A549 (cell line): ENCODE measurements at regions not wholly inside any gene's neighbourhood (a gene's known extent, or its start where the extent isn't known, plus 50 kb on each side); places are given as distances from the start of the nearest gene placed in this dataset.

Experiments
- ATAC-seq, 2 experiments: fragments of 200-7000 bp in 1 of 2; fragments of >200 bp in 1 of 2; cut with Nextera tagmentation in 1 of 2; cut with Tn5 transposase in 1 of 2; 3 replicates each; pipeline versions ENCODE4 v1.8.0 to v1.9.1; 2018 to 2020; ENCODE audit warnings: mild to moderate bottlenecking in 1 of 2, moderate library complexity in 1 of 2
- CTCF ChIA-PET: fragments of 300-600 bp; sonication (Branson Sonifier 250); formaldehyde crosslinking; extraction: SDS; loops from one replicate; lab custom pipeline; 2021; ENCODE audit warnings: antibody characterized with exemption, inconsistent platforms; lab: Yijun Ruan, JAX
- POLR2A ChIA-PET: fragments of 350-600 bp; formaldehyde crosslinking; extraction: SDS; loops from one replicate; lab custom pipeline; 2021; ENCODE audit warnings: antibody characterized with exemption, inconsistent platforms; lab: Yijun Ruan, JAX
- DNase-seq, 2 experiments: peaks; one replicate each; pipeline versions ENCODE4 v3.0.0 to v3.0.0-alpha.2; 2011 to 2016; ENCODE audit warnings: low read depth in 1 of 2, low spot score in 1 of 2
- FAIRE-seq: peaks from 2 replicates; lab custom pipeline; 2011; peaks lifted over from hg19 to GRCh38; lab: Jason Lieb, UNC
- H3K27ac ChIP-seq, 2 experiments: fragments of >200 bp; sonication (Bioruptor Twin); formaldehyde crosslinking; 3 replicates each; pipeline ENCODE4 v1.5.1; 2016 to 2017
- H3K4me1 ChIP-seq: fragments of >200 bp; sonication (Bioruptor Twin); formaldehyde crosslinking; 3 replicates; pipeline ENCODE4 v1.6.1; 2016
- H3K4me2 ChIP-seq: fragments of >200 bp; sonication (Bioruptor Twin); formaldehyde crosslinking; 3 replicates; pipeline ENCODE4 v1.6.1; 2016
- H3K4me3 ChIP-seq: fragments of >200 bp; sonication (Bioruptor Twin); formaldehyde crosslinking; 3 replicates; pipeline ENCODE4 v1.5.1; 2016
- H3K9me3 ChIP-seq: fragments of >200 bp; sonication (Bioruptor Twin); formaldehyde crosslinking; 3 replicates; pipeline ENCODE4 v1.6.1; 2016
- BCL3 ChIP-seq: fragments of >200 bp; sonication (Bioruptor Twin); formaldehyde crosslinking; IDR thresholded peaks from 3 replicates; pipeline ENCODE4 v1.6.1; 2016
- CBX2 ChIP-seq: fragments of 200-600 bp; sonication (generic); IDR thresholded peaks from 2 replicates; pipeline ENCODE4 v1.6.1; 2016; ENCODE audit warnings: low read depth, mild to moderate bottlenecking, borderline replicate concordance
- CEBPB ChIP-seq, 2 experiments: fragments of >200 bp in 1 of 2; sonication (Bioruptor Twin) in 1 of 2; formaldehyde crosslinking in 1 of 2; IDR thresholded peaks; 2 replicates each; pipeline ENCODE4 v1.6.1; 2012 to 2016
- CHD2 ChIP-seq: fragments of 150-350 bp; IDR thresholded peaks from 2 replicates; pipeline ENCODE4 v1.6.1; 2014; ENCODE audit warnings: low read length; ENCODE audit not compliant: partially characterized antibody
- CTCF ChIP-seq: fragments of >200 bp; sonication (Bioruptor Twin); formaldehyde crosslinking; IDR thresholded peaks from 3 replicates; pipeline ENCODE4 v1.5.1; 2016
- EHMT2 ChIP-seq: fragments of 200-600 bp; sonication (generic); IDR thresholded peaks from 2 replicates; pipeline ENCODE4 v1.6.1; 2016; ENCODE audit warnings: antibody characterized with exemption, low read depth, mild to moderate bottlenecking, moderate library complexity
- EP300 ChIP-seq, 2 experiments: fragments of >200 bp; sonication (Bioruptor Twin); formaldehyde crosslinking; IDR thresholded peaks; 2 replicates in 1 of 2; 3 replicates in 1 of 2; pipeline ENCODE4 v1.6.1; 2016 to 2017
- ESRRA ChIP-seq: fragments of 150-350 bp; IDR thresholded peaks from 2 replicates; pipeline ENCODE4 v1.6.1; 2014; ENCODE audit warnings: mild to moderate bottlenecking, low read length, borderline replicate concordance
- FOSB ChIP-seq: fragments of 250-450 bp; sonication (Bioruptor Pico); IDR thresholded peaks from 2 replicates; pipeline ENCODE4 v1.5.0; 2020; ENCODE audit warnings: mild to moderate bottlenecking, moderate library complexity
- FOSL2 ChIP-seq, 2 experiments: fragments of 450-650 bp in 1 of 2; fragments of >200 bp in 1 of 2; sonication (Bioruptor Twin) in 1 of 2; formaldehyde crosslinking; IDR thresholded peaks; 2 replicates each; pipeline versions ENCODE4 v1.5.0 to v1.6.1; 2016 to 2020; ENCODE audit warnings: mild to moderate bottlenecking in 1 of 2, moderate library complexity in 1 of 2
- FOXS1 ChIP-seq: fragments of 250-450 bp; sonication (Bioruptor Pico); IDR thresholded peaks from 2 replicates; pipeline ENCODE4 v1.5.0; 2020; ENCODE audit warnings: mild to moderate bottlenecking, moderate library complexity
- HDAC2 ChIP-seq: fragments of 200-600 bp; sonication (generic); IDR thresholded peaks from 2 replicates; pipeline ENCODE4 v1.6.1; 2016
- HEYL ChIP-seq: fragments of 250-450 bp; sonication (Bioruptor Pico); IDR thresholded peaks from 2 replicates; pipeline ENCODE4 v1.8.0; 2021; ENCODE audit warnings: mild to moderate bottlenecking, moderate library complexity
- HOXA7 ChIP-seq: fragments of 250-450 bp; sonication (Bioruptor Pico); IDR thresholded peaks from 2 replicates; pipeline ENCODE4 v1.5.0; 2020; ENCODE audit warnings: mild to moderate bottlenecking, moderate library complexity
- JUN ChIP-seq, 2 experiments: fragments of >200 bp; sonication (Bioruptor Twin); formaldehyde crosslinking; IDR thresholded peaks; 2 replicates in 1 of 2; 3 replicates in 1 of 2; pipeline ENCODE4 v1.6.1; 2016 to 2017
- MYC ChIP-seq: IDR thresholded peaks from 2 replicates; pipeline ENCODE4 v1.6.1; 2012; ENCODE audit warnings: mild to moderate bottlenecking, inconsistent platforms, low read length, improper control_type of control experiment, borderline replicate concordance
- RAD21 ChIP-seq, 2 experiments: fragments of >200 bp in 1 of 2; sonication (Bioruptor Twin) in 1 of 2; formaldehyde crosslinking in 1 of 2; IDR thresholded peaks in 1 of 2; conservative IDR thresholded peaks in 1 of 2; 2 replicates in 1 of 2; 3 replicates in 1 of 2; pipeline ENCODE4 v1.6.1; 2012 to 2018; ENCODE audit warnings: inconsistent platforms in 1 of 2
- SMC3 ChIP-seq: fragments of >200 bp; sonication (Bioruptor Twin); formaldehyde crosslinking; IDR thresholded peaks from 3 replicates; pipeline ENCODE4 v1.6.1; 2018; ENCODE audit warnings: inconsistent platforms
- TP53 ChIP-seq: fragments of 250-450 bp; sonication (Bioruptor Pico); IDR thresholded peaks from 2 replicates; pipeline ENCODE4 v1.5.0; 2021; ENCODE audit warnings: mild to moderate bottlenecking, moderate library complexity
- WGBS: methylation state at CpG from one replicate; pipeline ENCODE4 v1.1.6; 2017; ENCODE audit errors: missing lambda C conversion rate; 5-methylcytosine and 5-hydroxymethylcytosine counted together
- TF ChIP-seq, protein P1 (sequence below): IDR thresholded peaks from 2 replicates; pipeline ENCODE4 v1.6.1; 2012
- TF ChIP-seq, protein P2 (sequence below): fragments of 250-450 bp; sonication (Bioruptor Pico); IDR thresholded peaks from 2 replicates; pipeline ENCODE4 v1.5.0; 2021; ENCODE audit warnings: mild to moderate bottlenecking, moderate library complexity, borderline replicate concordance

- 26% methylated on average over 1 of the region's 1 CpG for WGBS
- 0 out of 3 replicates have a peak, but pooled peaks cover 4% of the 10 kb centered on the region for H3K9me3 ChIP-seq
- no peak overlapping the region for H3K4me3 ChIP-seq
- no peaks in the 10 kb centered on the region for H3K4me1 ChIP-seq
- ATAC-seq (no peak), FAIRE-seq (no peak), DNase-seq (no peak)
- CTCF ChIA-PET, result no interaction called here
- POLR2A ChIA-PET, result no interaction called here
- H3K4me2 ChIP-seq, result no peak overlapping the region
- no peak for TF ChIP-seq EP300 (IDR thresholded peaks at IDR 0.05)
- no peak for TF ChIP-seq FOXS1 (CRISPR knock-in tag)
- TF ChIP-seq TP53, result no peak
- no peak for TF ChIP-seq CBX2
- TF ChIP-seq HEYL (CRISPR knock-in tag), result no peak
- no peak for TF ChIP-seq EHMT2
- TF ChIP-seq JUN (IDR thresholded peaks at IDR 0.05), result no peak
- no peak for TF ChIP-seq FOSL2 (IDR thresholded peaks at IDR 0.05)
- no peak for TF ChIP-seq FOSL2 (CRISPR knock-in tag; IDR thresholded peaks at IDR 0.05)
- no peak for TF ChIP-seq HDAC2
- TF ChIP-seq FOSB (CRISPR knock-in tag), result no peak
- TF ChIP-seq CTCF, result no peak
- no peak for TF ChIP-seq HOXA7
- TF ChIP-seq, protein P1, sequence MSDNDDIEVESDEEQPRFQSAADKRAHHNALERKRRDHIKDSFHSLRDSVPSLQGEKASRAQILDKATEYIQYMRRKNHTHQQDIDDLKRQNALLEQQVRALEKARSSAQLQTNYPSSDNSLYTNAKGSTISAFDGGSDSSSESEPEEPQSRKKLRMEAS, result no peak
- no peak for TF ChIP-seq CHD2
- no peak for TF ChIP-seq ESRRA
- no peak for TF ChIP-seq BCL3
- H3K27ac ChIP-seq, result no peak overlapping the region
Measured at GRCh38 chr14:58992935-58993334, 195.5 kb upstream of the DAAM1 start.

- H3K27ac ChIP-seq, result no peak overlapping the region
- H3K9me3 ChIP-seq, result 0 out of 3 replicates have a peak, but pooled peaks cover 2% of the 10 kb centered on the region
- 3% methylated on average over 1 of the region's 1 CpG for WGBS
- FAIRE-seq (no peak), ATAC-seq (no peak), DNase-seq (no peak)
- POLR2A ChIA-PET, result no interaction called here
- CTCF ChIA-PET, result no interaction called here
- no peak overlapping the region for H3K4me3 ChIP-seq
- no peak overlapping the region for H3K4me2 ChIP-seq
- TF ChIP-seq MYC (no peak), CEBPB (IDR thresholded peaks at IDR 0.05) (no peak), SMC3 (no peak), FOSB (CRISPR knock-in tag) (no peak), EHMT2 (no peak), CHD2 (no peak), RAD21 (conservative IDR thresholded peaks at IDR 0.05 in 1 of 2, IDR thresholded peaks at IDR 0.05 in 1 of 2) (no peak), BCL3 (no peak)
- TF ChIP-seq, protein P2, sequence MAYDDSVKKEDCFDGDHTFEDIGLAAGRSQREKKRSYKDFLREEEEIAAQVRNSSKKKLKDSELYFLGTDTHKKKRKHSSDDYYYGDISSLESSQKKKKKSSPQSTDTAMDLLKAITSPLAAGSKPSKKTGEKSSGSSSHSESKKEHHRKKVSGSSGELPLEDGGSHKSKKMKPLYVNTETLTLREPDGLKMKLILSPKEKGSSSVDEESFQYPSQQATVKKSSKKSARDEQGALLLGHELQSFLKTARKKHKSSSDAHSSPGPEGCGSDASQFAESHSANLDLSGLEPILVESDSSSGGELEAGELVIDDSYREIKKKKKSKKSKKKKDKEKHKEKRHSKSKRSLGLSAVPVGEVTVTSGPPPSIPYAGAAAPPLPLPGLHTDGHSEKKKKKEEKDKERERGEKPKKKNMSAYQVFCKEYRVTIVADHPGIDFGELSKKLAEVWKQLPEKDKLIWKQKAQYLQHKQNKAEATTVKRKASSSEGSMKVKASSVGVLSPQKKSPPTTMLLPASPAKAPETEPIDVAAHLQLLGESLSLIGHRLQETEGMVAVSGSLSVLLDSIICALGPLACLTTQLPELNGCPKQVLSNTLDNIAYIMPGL (CRISPR knock-in tag), result no peak
- no peaks in the 10 kb centered on the region for H3K4me1 ChIP-seq
Measured at GRCh38 chr14:58994130-58994529, 194.3 kb upstream of the DAAM1 start.
